H1 (cell line): ENCODE measurements at regions not wholly inside any gene's neighbourhood (a gene's known extent, or its start where the extent isn't known, plus 50 kb on each side); places are given as distances from the start of the nearest gene placed in this dataset.

Experiments used
- CTCF ChIA-PET: fragments of 300-600 bp; sonication (Branson Sonifier 250); formaldehyde crosslinking; loops from one replicate; lab custom pipeline; 2021; ENCODE audit not compliant: partially characterized antibody; lab: Charles Lee
- POLR2A ChIA-PET: fragments of 300-600 bp; sonication (Branson Sonifier 250); formaldehyde crosslinking; loops from one replicate; lab custom pipeline; 2021; ENCODE audit warnings: inconsistent platforms; ENCODE audit not compliant: partially characterized antibody; lab: Charles Lee
- DNase-seq, 2 experiments: peaks; one replicate each; pipeline versions ENCODE4 v3.0.0 to v3.0.0-alpha.2; 2010 to 2022; ENCODE audit warnings: low spot score in 2 of 2, low read depth in 1 of 2, mixed read lengths in 1 of 2
- FAIRE-seq: peaks from 2 replicates; lab custom pipeline; 2011; peaks lifted over from hg19 to GRCh38; lab: Jason Lieb, UNC
- H2AFZ ChIP-seq: 2 replicates; pipeline ENCODE4 v1.8.1; 2012; ENCODE audit warnings: low read length, inconsistent platforms
- H2AK5ac ChIP-seq: 2 replicates; pipeline ENCODE4 v1.6.1; 2013; ENCODE audit warnings: low read depth, low read length
- H2BK120ac ChIP-seq: replicated peaks from 2 replicates; pipeline ENCODE3; 2013; ENCODE audit warnings: low read depth, low read length, inconsistent platforms
- H2BK12ac ChIP-seq: 2 replicates; pipeline ENCODE4 v1.6.1; 2013; ENCODE audit warnings: low read depth, low read length
- H2BK15ac ChIP-seq: 2 replicates; pipeline ENCODE4 v1.6.1; 2013; ENCODE audit warnings: low read length
- H2BK20ac ChIP-seq: 2 replicates; pipeline ENCODE4 v1.6.1; 2013; ENCODE audit warnings: low read length
- H2BK5ac ChIP-seq: 2 replicates; pipeline ENCODE4 v1.6.1; 2013; ENCODE audit warnings: low read depth, low read length
- H3K14ac ChIP-seq: 2 replicates; pipeline ENCODE4 v1.6.1; 2013; ENCODE audit warnings: inconsistent platforms; ENCODE audit not compliant: insufficient read length
- H3K18ac ChIP-seq: 2 replicates; pipeline ENCODE4 v1.6.1; 2013; ENCODE audit warnings: low read length; ENCODE audit errors: extremely low read depth
- H3K23ac ChIP-seq: 2 replicates; pipeline ENCODE4 v1.6.1; 2013; ENCODE audit warnings: inconsistent platforms; ENCODE audit not compliant: insufficient read length
- H3K23me2 ChIP-seq: 2 replicates; pipeline ENCODE4 v1.6.1; 2013; ENCODE audit warnings: low read depth, low read length
- H3K27ac ChIP-seq: 2 replicates; pipeline ENCODE4 v1.6.1; 2011; ENCODE audit warnings: low read depth, low read length, inconsistent platforms
- H3K27me3 ChIP-seq, 4 experiments: replicated peaks in 1 of 4; 1 replicate in 1 of 4; 2 replicates in 3 of 4; pipeline versions ENCODE4 v1.6.1 to v1.8.1; 2011 to 2013; ENCODE audit warnings: low read length in 3 of 4, mild to moderate bottlenecking in 3 of 4, inconsistent platforms in 2 of 4, mixed read lengths in 2 of 4, moderate library complexity in 1 of 4; ENCODE audit not compliant: control insufficient read depth in 3 of 4, insufficient read depth in 3 of 4; ENCODE audit errors: extremely low read depth in 1 of 4
- H3K36me3 ChIP-seq, 4 experiments: 2 replicates each; pipeline versions ENCODE4 v1.6.1 to v1.8.1; 2011 to 2013; ENCODE audit warnings: mild to moderate bottlenecking in 4 of 4, low read length in 3 of 4, moderate library complexity in 2 of 4, control low read depth in 1 of 4, inconsistent platforms in 1 of 4; ENCODE audit not compliant: insufficient read depth in 4 of 4, control insufficient read depth in 2 of 4
- H3K4ac ChIP-seq: replicated peaks from 2 replicates; pipeline ENCODE3; 2013; ENCODE audit warnings: low read length, low read depth, mixed read lengths, inconsistent platforms; ENCODE audit not compliant: insufficient read length
- H3K4me1 ChIP-seq, 4 experiments: replicated peaks in 1 of 4; 1 replicate in 1 of 4; 2 replicates in 3 of 4; pipeline versions ENCODE4 v1.6.1 to v1.8.1; 2011 to 2013; ENCODE audit warnings: low read length in 3 of 4, inconsistent platforms in 2 of 4, mixed read lengths in 1 of 4; ENCODE audit not compliant: insufficient read depth in 4 of 4, control insufficient read depth in 3 of 4
- H3K4me2 ChIP-seq, 2 experiments: 2 replicates each; pipeline versions ENCODE4 v1.6.1 to v1.8.1; 2011 to 2013; ENCODE audit warnings: low read depth in 2 of 2, low read length in 2 of 2, control low read depth in 1 of 2, inconsistent platforms in 1 of 2, mild to moderate bottlenecking in 1 of 2; ENCODE audit not compliant: insufficient read depth in 1 of 2
- H3K4me3 ChIP-seq, 4 experiments: fragments of 200-600, 300-600 bp in 1 of 4; sonication (generic), shearing (Covaris generic), sonication (Bioruptor Twin) in 1 of 4; 2 replicates each; pipeline versions ENCODE4 v1.5.1 to v1.8.1; 2011 to 2016; ENCODE audit warnings: low read length in 4 of 4, low read depth in 3 of 4, control low read depth in 2 of 4, inconsistent platforms in 2 of 4, mild to moderate bottlenecking in 2 of 4, mixed read lengths in 1 of 4, moderate library complexity in 1 of 4; ENCODE audit not compliant: insufficient read depth in 2 of 4; ENCODE audit errors: extremely low read depth in 1 of 4
- H3K56ac ChIP-seq: replicated peaks from 2 replicates; pipeline ENCODE3; 2013; ENCODE audit warnings: low read depth, mild to moderate bottlenecking, mixed read lengths, low read length, inconsistent platforms; ENCODE audit not compliant: insufficient read length
- H3K79me1 ChIP-seq: 2 replicates; pipeline ENCODE4 v1.6.1; 2013; ENCODE audit warnings: low read depth, low read length, control low read depth
- H3K79me2 ChIP-seq, 2 experiments: 2 replicates each; pipeline versions ENCODE4 v1.6.1 to v1.8.1; 2012 to 2013; ENCODE audit warnings: low read length in 2 of 2, mild to moderate bottlenecking in 2 of 2, inconsistent platforms in 1 of 2; ENCODE audit not compliant: insufficient read depth in 2 of 2, control insufficient read depth in 1 of 2
- H3K9ac ChIP-seq, 4 experiments: replicated peaks in 1 of 4; 1 replicate in 1 of 4; 2 replicates in 3 of 4; pipeline versions ENCODE4 v1.6.1 to v1.8.1; 2011 to 2013; ENCODE audit warnings: low read depth in 3 of 4, low read length in 3 of 4, control low read depth in 2 of 4, mild to moderate bottlenecking in 2 of 4, moderate library complexity in 2 of 4, inconsistent platforms in 1 of 4; ENCODE audit errors: extremely low read depth in 1 of 4
- H3K9me3 ChIP-seq, 2 experiments: 2 replicates each; pipeline versions ENCODE4 v1.6.1 to v1.8.1; 2012 to 2013; ENCODE audit warnings: mild to moderate bottlenecking in 2 of 2, moderate library complexity in 2 of 2, control low read depth in 1 of 2, inconsistent platforms in 1 of 2, low read depth in 1 of 2, low read length in 1 of 2, mixed read lengths in 1 of 2; ENCODE audit not compliant: insufficient read depth in 2 of 2
- H4K20me1 ChIP-seq, 2 experiments: replicated peaks in 1 of 2; 2 replicates each; pipeline versions ENCODE3 to v1.8.1; 2011 to 2013; ENCODE audit warnings: inconsistent platforms in 2 of 2, low read length in 2 of 2, mild to moderate bottlenecking in 1 of 2; ENCODE audit not compliant: insufficient read depth in 2 of 2, control insufficient read depth in 1 of 2
- H4K5ac ChIP-seq: 2 replicates; pipeline ENCODE4 v1.6.1; 2013; ENCODE audit warnings: low read length, low read depth, mixed read lengths, inconsistent platforms; ENCODE audit not compliant: insufficient read length
- H4K8ac ChIP-seq: 2 replicates; pipeline ENCODE4 v1.8.0; 2013; ENCODE audit warnings: mild to moderate bottlenecking, moderate library complexity, low read length, inconsistent platforms; ENCODE audit not compliant: insufficient read depth; ENCODE audit errors: extremely low read depth
- H4K91ac ChIP-seq: replicated peaks from 2 replicates; pipeline ENCODE3; 2013; ENCODE audit warnings: low read length, mixed read lengths, inconsistent platforms; ENCODE audit not compliant: insufficient read length
- BACH1 ChIP-seq: IDR thresholded peaks from 2 replicates; pipeline ENCODE4 v1.6.1; 2012; ENCODE audit warnings: low read length, improper control_type of control experiment
- EP300 ChIP-seq, 2 experiments: IDR thresholded peaks; 1 replicate in 1 of 2; 2 replicates in 1 of 2; pipeline ENCODE4 v1.6.1; 2011 to 2012; ENCODE audit warnings: low read depth in 2 of 2, low read length in 2 of 2, mild to moderate bottlenecking in 2 of 2, borderline replicate concordance in 1 of 2, inconsistent platforms in 1 of 2, moderate library complexity in 1 of 2
- EZH2 ChIP-seq: fragments of 200-600 bp; sonication (generic); IDR thresholded peaks from 2 replicates; pipeline ENCODE4 v1.7.1; 2012; ENCODE audit warnings: low read depth, mild to moderate bottlenecking, moderate library complexity, low read length, inconsistent platforms; ENCODE audit not compliant: severe bottlenecking
- HDAC6 ChIP-seq: IDR thresholded peaks from one replicate; pipeline ENCODE4 v1.7.1; 2012; ENCODE audit warnings: low read depth, mild to moderate bottlenecking, inconsistent platforms, low read length, moderate library complexity
- POU5F1 ChIP-seq: IDR thresholded peaks from 2 replicates; pipeline ENCODE4 v1.6.1; 2011; ENCODE audit warnings: low read depth, mild to moderate bottlenecking, low read length, moderate library complexity
- SIX5 ChIP-seq: IDR thresholded peaks from 2 replicates; pipeline ENCODE4 v1.6.1; 2011; ENCODE audit warnings: mild to moderate bottlenecking, low read depth, low read length
- SUZ12 ChIP-seq: fragments of 200-600 bp; sonication (generic); IDR thresholded peaks from 2 replicates; pipeline ENCODE4 v1.6.1; 2012; ENCODE audit warnings: mild to moderate bottlenecking, inconsistent platforms, low read length, moderate library complexity, mixed read lengths
- TEAD4 ChIP-seq: IDR thresholded peaks from 2 replicates; pipeline ENCODE4 v1.6.1; 2012; ENCODE audit warnings: low read depth, low read length, inconsistent platforms, mixed read lengths
- WGBS, 2 experiments: shearing (Covaris generic) in 1 of 2; methylation state at CpG; one replicate each; pipeline versions ENCODE4 v1.1.6 to v1.1.7; 2013 to 2015; ENCODE audit warnings: low lambda C conversion rate in 2 of 2, mixed read lengths in 2 of 2, inconsistent platforms in 1 of 2, low coverage in 1 of 2, missing lambda C conversion rate in 1 of 2; ENCODE audit not compliant: insufficient replicate concordance in 2 of 2, insufficient coverage in 1 of 2, insufficient read length in 1 of 2; ENCODE audit errors: extremely low coverage in 1 of 2, missing lambda C conversion rate in 1 of 2; 5-methylcytosine and 5-hydroxymethylcytosine counted together

DNA sequence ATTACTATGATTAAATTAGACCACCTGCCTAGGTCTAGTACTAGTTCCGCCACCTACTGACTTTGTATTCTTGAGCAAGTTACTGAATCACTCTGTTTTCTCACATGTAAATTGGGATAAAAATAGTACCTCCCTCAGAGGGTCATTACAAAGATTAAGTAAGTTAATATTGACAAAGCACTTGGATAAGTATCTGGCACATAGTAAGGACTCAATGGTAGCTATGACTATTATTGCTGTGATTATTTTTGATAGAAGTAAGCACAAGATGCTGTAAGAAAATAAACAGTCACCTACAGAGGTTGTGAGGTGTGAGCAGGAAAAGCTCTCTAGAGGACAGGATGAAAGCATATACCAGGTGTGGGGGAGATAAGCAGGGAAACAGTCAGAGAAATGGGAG, 173.1 kb upstream of the PAPPA start:
- DNase-seq = no peak
- H3K23me2 ChIP-seq = no peaks in the 10 kb centered on the region
- no peak overlapping the region for H2BK20ac ChIP-seq
- ChIA-PET POLR2A (no interaction called here), CTCF (interaction anchor here (1.0 kb wide), 1 partner anchor 23 kb away, joined by 3 read pairs; no protein-coding TSS in a partner anchor)
- no peak overlapping the region for H3K56ac ChIP-seq
- H4K20me1 ChIP-seq = no peaks in the 10 kb centered on the region
- no peak overlapping the region for H2BK120ac ChIP-seq
- no peaks in the 10 kb centered on the region; a peak in 1 of 4 replicates for H3K9me3 ChIP-seq
- no peak overlapping the region for H3K18ac ChIP-seq
- H3K9ac ChIP-seq = no peak overlapping the region
- H3K4me1 ChIP-seq = no peaks in the 10 kb centered on the region
- no peak for TF ChIP-seq SUZ12
- TF ChIP-seq EP300 (IDR thresholded peaks at IDR 0.05; ENCODE audit: borderline replicate concordance in 1 of 2, low read depth in 2 of 2, low read length in 2 of 2) = no peak
- TF ChIP-seq TEAD4 = no peak
- TF ChIP-seq POU5F1 = no peak
- TF ChIP-seq SIX5 = no peak
- no peak for TF ChIP-seq HDAC6
- TF ChIP-seq EZH2 = no peak
- TF ChIP-seq BACH1 = no peak
- H2AFZ ChIP-seq = peak overlapping the region; percentile 86; the same call in 1 of the 2 replicates
- no peak overlapping the region for H3K4me3 ChIP-seq
- no peak overlapping the region for H4K91ac ChIP-seq
- H3K23ac ChIP-seq = no peak overlapping the region
- H3K27ac ChIP-seq = no peak overlapping the region
- no peak for FAIRE-seq
- WGBS, 2 experiments = 90% methylated on average over 1 of the region's 1 CpG; no CpG with 5 or more reads in 1 of the 2 experiments
- no peak overlapping the region for H2BK15ac ChIP-seq
- no peaks in the 10 kb centered on the region for H3K27me3 ChIP-seq
- H2BK5ac ChIP-seq = no peak overlapping the region
- no peak overlapping the region for H3K4me2 ChIP-seq
- no peak overlapping the region for H4K5ac ChIP-seq
- no peak overlapping the region for H4K8ac ChIP-seq
- H3K14ac ChIP-seq = no peak overlapping the region
- H2AK5ac ChIP-seq = no peak overlapping the region
- H3K36me3 ChIP-seq = no peaks in the 10 kb centered on the region
- no peak overlapping the region for H2BK12ac ChIP-seq
- H3K4ac ChIP-seq = no peak overlapping the region
- no peaks in the 10 kb centered on the region for H3K79me1 ChIP-seq
- no peaks in the 10 kb centered on the region for H3K79me2 ChIP-seq
